Esophagus muscularis mucosa (tissue), 3 donors: ENCODE measurements at regions not wholly inside any gene's neighbourhood (a gene's known extent, or its start where the extent isn't known, plus 50 kb on each side); places are given as distances from the start of the nearest gene placed in this dataset.

Experiments used
- POLR2AphosphoS5 ChIP-seq, 2 donors: sonication (generic); formaldehyde crosslinking; IDR thresholded peaks; one replicate each; pipeline ENCODE4 v1.6.1; 2017; ENCODE audit warnings: antibody characterized with exemption in 2 of 2
- TF ChIP-seq, protein P1 (sequence below), 3 experiments: fragments of 200-600 bp in 2 of 3; fragments of 450-650 bp in 1 of 3; sonication (generic) in 2 of 3; IDR thresholded peaks; one replicate each; pipeline ENCODE4 v1.5.1; 2017 to 2019; ENCODE audit warnings: antibody characterized with exemption in 3 of 3, mild to moderate bottlenecking in 2 of 3, moderate library complexity in 1 of 3

DNA sequence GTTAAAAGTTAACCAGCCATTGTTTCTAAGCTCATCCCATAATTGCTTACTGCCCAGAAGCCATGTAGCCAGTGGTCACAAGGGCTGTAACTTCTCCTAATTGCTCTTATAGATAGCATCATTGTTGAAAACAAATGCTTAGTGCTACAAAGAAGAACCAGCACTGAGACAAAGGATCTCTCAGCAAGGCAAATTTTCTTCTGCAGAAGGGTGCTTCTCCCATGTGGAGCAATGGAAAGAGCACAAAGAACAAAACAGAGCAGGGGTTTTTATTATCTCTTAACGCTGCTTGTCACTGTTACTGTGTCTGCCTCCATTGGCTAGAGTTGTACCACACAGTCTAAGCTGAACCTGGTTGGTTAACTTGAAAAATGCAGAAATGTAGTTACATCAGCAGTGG is 1036.8 kb downstream of the UQCRFS1 start:
- TF ChIP-seq POLR2AphosphoS5 (IDR thresholded peaks at IDR 0.05) = no peak
- TF ChIP-seq, protein P1, sequence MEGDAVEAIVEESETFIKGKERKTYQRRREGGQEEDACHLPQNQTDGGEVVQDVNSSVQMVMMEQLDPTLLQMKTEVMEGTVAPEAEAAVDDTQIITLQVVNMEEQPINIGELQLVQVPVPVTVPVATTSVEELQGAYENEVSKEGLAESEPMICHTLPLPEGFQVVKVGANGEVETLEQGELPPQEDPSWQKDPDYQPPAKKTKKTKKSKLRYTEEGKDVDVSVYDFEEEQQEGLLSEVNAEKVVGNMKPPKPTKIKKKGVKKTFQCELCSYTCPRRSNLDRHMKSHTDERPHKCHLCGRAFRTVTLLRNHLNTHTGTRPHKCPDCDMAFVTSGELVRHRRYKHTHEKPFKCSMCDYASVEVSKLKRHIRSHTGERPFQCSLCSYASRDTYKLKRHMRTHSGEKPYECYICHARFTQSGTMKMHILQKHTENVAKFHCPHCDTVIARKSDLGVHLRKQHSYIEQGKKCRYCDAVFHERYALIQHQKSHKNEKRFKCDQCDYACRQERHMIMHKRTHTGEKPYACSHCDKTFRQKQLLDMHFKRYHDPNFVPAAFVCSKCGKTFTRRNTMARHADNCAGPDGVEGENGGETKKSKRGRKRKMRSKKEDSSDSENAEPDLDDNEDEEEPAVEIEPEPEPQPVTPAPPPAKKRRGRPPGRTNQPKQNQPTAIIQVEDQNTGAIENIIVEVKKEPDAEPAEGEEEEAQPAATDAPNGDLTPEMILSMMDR (IDR thresholded peaks at IDR 0.05) = no peak
